ENCODE measurements at regions not wholly inside any gene's neighbourhood (a gene's known extent, or its start where the extent isn't known, plus 50 kb on each side); places are given as distances from the start of the nearest gene placed in this dataset.

DNA sequence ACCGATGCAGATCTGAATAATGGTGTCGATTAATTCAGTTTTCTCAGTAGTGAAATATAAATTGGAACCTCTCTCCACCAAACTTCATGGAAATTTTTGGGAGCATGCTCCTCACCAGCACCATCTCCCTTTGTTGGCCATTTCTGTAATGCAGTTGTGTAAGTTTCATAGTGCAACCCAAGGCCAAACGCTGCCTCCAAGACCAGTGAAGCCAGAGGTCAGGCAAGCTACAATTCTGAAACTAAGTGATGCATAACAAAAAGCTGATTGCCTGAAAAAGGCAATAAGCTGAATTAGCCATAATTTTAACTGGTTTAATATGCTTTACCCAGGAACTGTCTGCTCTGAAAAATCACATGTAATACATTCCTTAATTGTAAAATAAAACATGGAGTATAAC is 138.3 kb upstream of the TACR1 start:
- Mint-ChIP-seq H3K27ac (no peak overlapping the region), H3K27me3 (ENCODE audit: insufficient read depth, low read depth) (no peaks in the 10 kb centered on the region), H3K36me3 (no peaks in the 10 kb centered on the region), H3K9me3 (no peaks in the 10 kb centered on the region), H3K4me3 (no peak overlapping the region), H3K4me1 (peaks cover 3% of the 10 kb centered on the region)
- no peaks in the 10 kb centered on the region for H3K36me3 ChIP-seq
- no peaks in the 10 kb centered on the region for H3K27me3 ChIP-seq
- no peaks in the 10 kb centered on the region for H3F3A ChIP-seq (ENCODE audit: low read depth)
- H3K4me2 ChIP-seq: no peak overlapping the region
- H2AFZ ChIP-seq (replicated peaks): no peak overlapping the region
- no peaks in the 10 kb centered on the region for H3K4me1 ChIP-seq
- no peaks in the 10 kb centered on the region for H3K79me2 ChIP-seq (ENCODE audit: low read depth)
- H3K27ac ChIP-seq: no peak overlapping the region
- H3K9me3 ChIP-seq (ENCODE audit: low read depth): no peaks in the 10 kb centered on the region
- no peaks in the 10 kb centered on the region for H4K20me1 ChIP-seq (ENCODE audit: low read depth)
- DNase-seq (ENCODE audit: low spot score): no peak
- no peak overlapping the region for H3K4me3 ChIP-seq
- H3K9ac ChIP-seq: no peak overlapping the region
- TF ChIP-seq EZH2 (IDR thresholded peaks at IDR 0.05): no peak
- no peak for TF ChIP-seq EZH2phosphoT487 (IDR thresholded peaks at IDR 0.05)
- TF ChIP-seq, protein P1, sequence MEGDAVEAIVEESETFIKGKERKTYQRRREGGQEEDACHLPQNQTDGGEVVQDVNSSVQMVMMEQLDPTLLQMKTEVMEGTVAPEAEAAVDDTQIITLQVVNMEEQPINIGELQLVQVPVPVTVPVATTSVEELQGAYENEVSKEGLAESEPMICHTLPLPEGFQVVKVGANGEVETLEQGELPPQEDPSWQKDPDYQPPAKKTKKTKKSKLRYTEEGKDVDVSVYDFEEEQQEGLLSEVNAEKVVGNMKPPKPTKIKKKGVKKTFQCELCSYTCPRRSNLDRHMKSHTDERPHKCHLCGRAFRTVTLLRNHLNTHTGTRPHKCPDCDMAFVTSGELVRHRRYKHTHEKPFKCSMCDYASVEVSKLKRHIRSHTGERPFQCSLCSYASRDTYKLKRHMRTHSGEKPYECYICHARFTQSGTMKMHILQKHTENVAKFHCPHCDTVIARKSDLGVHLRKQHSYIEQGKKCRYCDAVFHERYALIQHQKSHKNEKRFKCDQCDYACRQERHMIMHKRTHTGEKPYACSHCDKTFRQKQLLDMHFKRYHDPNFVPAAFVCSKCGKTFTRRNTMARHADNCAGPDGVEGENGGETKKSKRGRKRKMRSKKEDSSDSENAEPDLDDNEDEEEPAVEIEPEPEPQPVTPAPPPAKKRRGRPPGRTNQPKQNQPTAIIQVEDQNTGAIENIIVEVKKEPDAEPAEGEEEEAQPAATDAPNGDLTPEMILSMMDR (IDR thresholded peaks at IDR 0.05): no peak

DNA sequence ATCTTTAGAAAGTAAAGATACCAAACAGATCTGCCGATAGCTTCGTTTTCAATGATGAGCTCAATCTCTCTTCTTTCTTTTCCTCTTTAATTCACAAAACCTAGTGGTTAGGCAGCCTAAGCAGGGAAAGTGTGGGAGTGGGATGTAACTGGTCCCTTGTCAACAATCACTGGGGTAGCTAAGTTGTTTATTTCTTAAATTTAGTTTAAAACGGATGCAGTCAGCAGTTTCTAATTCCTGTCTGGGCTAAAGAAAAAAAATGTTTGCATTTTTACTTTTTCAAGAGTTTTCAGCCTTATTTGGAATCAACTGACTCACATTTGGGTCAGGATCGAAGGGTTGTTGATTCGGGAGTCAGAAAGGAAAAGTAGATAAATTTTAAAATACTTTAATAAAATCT is 137.7 kb upstream of the TACR1 start:
- H3K9ac ChIP-seq: no peak overlapping the region
- H2AFZ ChIP-seq (replicated peaks): no peak overlapping the region
- H3K4me1 Mint-ChIP-seq: peaks cover 3% of the 10 kb centered on the region
- H3F3A ChIP-seq (ENCODE audit: low read depth): no peaks in the 10 kb centered on the region
- H4K20me1 ChIP-seq (ENCODE audit: low read depth): no peaks in the 10 kb centered on the region
- no peaks in the 10 kb centered on the region for H3K9me3 Mint-ChIP-seq
- no peaks in the 10 kb centered on the region for H3K27me3 ChIP-seq
- H3K79me2 ChIP-seq (ENCODE audit: low read depth): no peaks in the 10 kb centered on the region
- no peaks in the 10 kb centered on the region for H3K27me3 Mint-ChIP-seq (ENCODE audit: insufficient read depth, low read depth)
- H3K27ac ChIP-seq: no peak overlapping the region
- no peaks in the 10 kb centered on the region for H3K9me3 ChIP-seq (ENCODE audit: low read depth)
- TF ChIP-seq, protein P1 (IDR thresholded peaks at IDR 0.05): no peak
- TF ChIP-seq EZH2phosphoT487 (IDR thresholded peaks at IDR 0.05) (no peak), EZH2 (IDR thresholded peaks at IDR 0.05) (no peak)
- H3K36me3 Mint-ChIP-seq: no peaks in the 10 kb centered on the region
- no peaks in the 10 kb centered on the region for H3K36me3 ChIP-seq
- no peak overlapping the region for H3K4me3 Mint-ChIP-seq
- H3K4me2 ChIP-seq: no peak overlapping the region
- H3K4me1 ChIP-seq: no peaks in the 10 kb centered on the region
- no peak for DNase-seq (ENCODE audit: low spot score)
- no peak overlapping the region for H3K27ac Mint-ChIP-seq
- H3K4me3 ChIP-seq: no peak overlapping the region

DNA sequence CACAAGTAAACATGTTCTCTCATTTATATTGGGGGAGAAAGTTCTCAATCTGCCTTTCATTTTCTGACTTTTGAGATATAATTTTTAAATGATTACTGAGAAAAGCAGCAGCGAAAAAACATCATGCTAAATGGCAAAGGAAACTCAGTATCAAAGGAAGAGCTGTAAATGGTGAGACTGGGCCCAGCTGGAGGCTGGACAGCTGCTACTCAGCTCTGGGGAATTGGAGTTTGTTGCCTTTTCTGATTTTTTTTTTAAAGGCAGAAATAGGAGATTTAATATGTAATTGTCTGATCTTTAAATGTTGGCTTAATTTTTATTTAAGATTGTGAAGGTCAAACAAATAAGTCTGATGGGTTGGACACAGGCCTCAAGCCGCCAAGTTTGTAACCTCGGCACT is 137.1 kb upstream of the TACR1 start:
- TF ChIP-seq, protein P1 (IDR thresholded peaks at IDR 0.05): no peak
- no peak for TF ChIP-seq EZH2phosphoT487 (IDR thresholded peaks at IDR 0.05)
- TF ChIP-seq EZH2 (IDR thresholded peaks at IDR 0.05): no peak
- H2AFZ ChIP-seq (replicated peaks): no peak overlapping the region
- no peak overlapping the region for H3K27ac Mint-ChIP-seq

More for the DNA sequence above, 137.1 kb upstream of the TACR1 start:
- H3K27me3 Mint-ChIP-seq (ENCODE audit: insufficient read depth, low read depth): no peaks in the 10 kb centered on the region
- no peaks in the 10 kb centered on the region for H3K36me3 ChIP-seq
- peaks cover 3% of the 10 kb centered on the region for H3K4me1 Mint-ChIP-seq
- H3K9ac ChIP-seq: no peak overlapping the region
- H3K4me2 ChIP-seq: no peak overlapping the region
- no peaks in the 10 kb centered on the region for H3K9me3 Mint-ChIP-seq
- H3K36me3 Mint-ChIP-seq: no peaks in the 10 kb centered on the region
- no peaks in the 10 kb centered on the region for H3K4me1 ChIP-seq
- no peaks in the 10 kb centered on the region for H3K9me3 ChIP-seq (ENCODE audit: low read depth)
- no peaks in the 10 kb centered on the region for H4K20me1 ChIP-seq (ENCODE audit: low read depth)
- DNase-seq (ENCODE audit: low spot score): no peak
- H3F3A ChIP-seq (ENCODE audit: low read depth): no peaks in the 10 kb centered on the region
- H3K79me2 ChIP-seq (ENCODE audit: low read depth): no peaks in the 10 kb centered on the region
- H3K4me3 Mint-ChIP-seq: no peak overlapping the region
- H3K27me3 ChIP-seq: no peaks in the 10 kb centered on the region
- no peak overlapping the region for H3K27ac ChIP-seq
- H3K4me3 ChIP-seq: no peak overlapping the region

Measured in neural progenitor cell (in vitro differentiated cells).